ENCODE measurements at regions not wholly inside any gene's neighbourhood (a gene's known extent, or its start where the extent isn't known, plus 50 kb on each side); places are given as distances from the start of the nearest gene placed in this dataset.

DNA sequence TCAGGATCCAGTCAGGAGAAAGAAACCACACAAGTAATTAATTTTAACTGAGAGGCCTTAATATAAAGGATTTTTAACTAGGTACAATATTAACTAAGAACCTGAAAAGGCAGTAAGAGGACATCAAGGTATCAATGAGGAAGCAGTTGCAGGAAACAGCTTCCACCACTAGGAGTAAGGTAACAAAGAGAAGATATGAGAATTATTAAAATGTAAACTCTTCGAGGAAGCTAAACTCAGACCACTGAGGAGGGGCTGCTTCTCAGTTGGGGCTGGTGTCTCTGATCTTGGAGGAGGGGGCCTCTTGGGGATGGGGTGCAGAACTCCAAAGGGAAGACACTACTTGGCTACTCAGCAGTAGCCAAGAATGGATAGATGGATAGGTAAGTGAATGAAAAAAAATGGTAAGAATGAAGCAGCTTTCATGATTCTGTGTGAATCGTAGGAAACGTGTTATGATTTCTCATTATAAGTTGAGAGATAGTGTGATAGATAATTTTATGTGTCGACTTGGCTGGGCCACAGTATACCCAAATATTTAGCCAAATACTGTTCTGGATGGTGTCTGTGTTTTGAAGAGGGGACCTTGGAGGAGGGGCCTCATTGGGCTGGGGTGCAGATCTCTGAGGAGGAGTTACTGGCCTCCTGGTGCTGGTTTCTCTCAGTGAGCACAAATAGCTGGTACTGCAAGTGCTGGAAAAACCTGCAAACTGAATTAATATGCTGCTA, 547.7 kb upstream of the LRRTM1 start:
- in situ Hi-C loops (cut with MboI; ENCODE audit: low pct_unique_long_range_greater_than_20kb, low sequenced_read_pairs, unreplicated experiment) = no loop called here
- TF ChIP-seq, protein P1, sequence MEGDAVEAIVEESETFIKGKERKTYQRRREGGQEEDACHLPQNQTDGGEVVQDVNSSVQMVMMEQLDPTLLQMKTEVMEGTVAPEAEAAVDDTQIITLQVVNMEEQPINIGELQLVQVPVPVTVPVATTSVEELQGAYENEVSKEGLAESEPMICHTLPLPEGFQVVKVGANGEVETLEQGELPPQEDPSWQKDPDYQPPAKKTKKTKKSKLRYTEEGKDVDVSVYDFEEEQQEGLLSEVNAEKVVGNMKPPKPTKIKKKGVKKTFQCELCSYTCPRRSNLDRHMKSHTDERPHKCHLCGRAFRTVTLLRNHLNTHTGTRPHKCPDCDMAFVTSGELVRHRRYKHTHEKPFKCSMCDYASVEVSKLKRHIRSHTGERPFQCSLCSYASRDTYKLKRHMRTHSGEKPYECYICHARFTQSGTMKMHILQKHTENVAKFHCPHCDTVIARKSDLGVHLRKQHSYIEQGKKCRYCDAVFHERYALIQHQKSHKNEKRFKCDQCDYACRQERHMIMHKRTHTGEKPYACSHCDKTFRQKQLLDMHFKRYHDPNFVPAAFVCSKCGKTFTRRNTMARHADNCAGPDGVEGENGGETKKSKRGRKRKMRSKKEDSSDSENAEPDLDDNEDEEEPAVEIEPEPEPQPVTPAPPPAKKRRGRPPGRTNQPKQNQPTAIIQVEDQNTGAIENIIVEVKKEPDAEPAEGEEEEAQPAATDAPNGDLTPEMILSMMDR (IDR thresholded peaks at IDR 0.05; ENCODE audit: extremely low read depth, insufficient read depth, missing control alignments) = no peak
- no peak for DNase-seq (ENCODE audit: low spot score)

DNA sequence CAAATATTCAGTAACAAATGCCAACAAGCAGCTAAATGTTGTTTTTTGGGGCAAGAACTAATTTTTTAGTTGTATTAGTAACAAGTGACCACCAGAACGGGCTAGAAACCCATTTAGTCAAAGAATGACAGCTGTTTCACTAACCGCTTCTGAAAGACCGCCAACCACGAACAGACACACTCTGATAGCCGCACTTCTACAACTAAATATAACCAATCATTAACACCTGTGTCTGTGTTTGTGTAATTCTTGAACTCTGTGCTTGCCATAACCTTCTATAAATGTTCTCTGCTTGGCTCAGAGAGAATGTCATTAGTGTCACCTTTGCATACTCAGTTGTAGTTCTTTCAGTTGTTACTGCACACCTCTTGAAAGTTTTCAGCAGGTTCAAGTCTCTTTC, 526.3 kb upstream of the LRRTM1 start:
- in situ Hi-C loops (cut with MboI; ENCODE audit: low pct_unique_long_range_greater_than_20kb, low sequenced_read_pairs, unreplicated experiment) = no loop called here
- peak; percentile 34 for DNase-seq (ENCODE audit: low spot score)

DNA sequence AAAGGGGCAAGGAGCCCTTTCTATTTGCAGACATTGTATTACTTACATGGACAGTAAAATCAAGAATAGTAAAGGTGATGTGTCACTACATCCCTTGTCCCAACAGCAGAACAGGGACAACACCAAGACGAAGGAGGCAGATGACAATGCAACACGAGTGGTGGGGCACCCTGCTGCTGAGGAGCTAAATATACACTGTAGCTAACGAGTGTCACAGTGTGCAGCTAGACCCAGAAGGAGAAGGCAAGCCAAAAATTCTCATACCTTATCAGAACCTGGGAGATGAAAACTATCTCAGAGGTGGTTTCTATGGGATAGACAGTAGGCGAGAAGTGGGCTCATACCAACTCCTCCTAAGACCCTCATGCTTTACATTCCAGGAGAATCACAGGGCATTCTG, 518.4 kb upstream of the LRRTM1 start:
- DNase-seq (ENCODE audit: low spot score) = no peak
- in situ Hi-C loops (cut with MboI; ENCODE audit: low pct_unique_long_range_greater_than_20kb, low sequenced_read_pairs, unreplicated experiment) = no loop called here
- TF ChIP-seq, protein P1 (IDR thresholded peaks at IDR 0.05; ENCODE audit: extremely low read depth, insufficient read depth, missing control alignments) = no peak

More for the DNA sequence above, 526.3 kb upstream of the LRRTM1 start:
- TF ChIP-seq, protein P1 (IDR thresholded peaks at IDR 0.05; ENCODE audit: extremely low read depth, insufficient read depth, missing control alignments) = no peak

DNA sequence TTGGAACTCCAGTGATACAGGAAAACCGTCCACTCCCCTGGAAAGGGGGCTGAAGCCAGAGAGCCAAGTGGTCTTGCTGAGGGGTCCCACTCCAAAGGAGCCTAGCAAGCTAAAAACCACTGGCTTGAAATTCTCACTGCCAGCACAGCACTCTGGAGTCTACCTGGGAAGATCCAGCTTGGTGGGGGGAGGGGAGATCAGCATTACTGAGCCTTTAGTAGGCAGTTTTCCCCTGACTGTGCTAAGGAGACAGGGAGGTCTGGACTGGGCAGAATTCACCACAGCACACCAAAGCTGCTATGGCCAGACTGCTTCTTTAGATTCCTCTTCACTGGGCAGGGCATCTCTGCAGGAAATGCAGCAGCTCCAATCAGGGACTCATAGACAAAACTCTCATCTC, 510.7 kb upstream of the LRRTM1 start:
- in situ Hi-C loops (cut with MboI; ENCODE audit: low pct_unique_long_range_greater_than_20kb, low sequenced_read_pairs, unreplicated experiment) = no loop called here
- DNase-seq (ENCODE audit: low spot score) = no peak
- TF ChIP-seq, protein P1 (IDR thresholded peaks at IDR 0.05; ENCODE audit: extremely low read depth, insufficient read depth, missing control alignments) = no peak

DNA sequence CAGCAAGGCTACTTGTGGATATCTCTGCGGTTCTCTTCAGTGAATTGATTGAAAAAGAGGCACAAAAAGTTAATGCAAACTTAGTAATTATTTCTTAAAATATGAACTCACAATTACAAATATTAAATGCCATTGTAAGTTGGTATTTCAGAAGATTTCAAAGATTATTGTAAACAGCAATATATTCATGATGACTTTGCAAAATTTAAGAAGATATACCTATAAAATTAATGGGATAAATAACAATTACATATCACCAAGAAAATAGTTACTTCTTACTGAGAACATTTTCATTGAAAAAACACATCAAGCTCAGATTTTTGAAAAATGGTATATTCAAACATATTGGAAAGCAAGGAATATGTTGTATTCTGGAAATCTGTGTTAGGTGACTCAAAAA, 482.0 kb upstream of the LRRTM1 start:
- TF ChIP-seq, protein P1 (IDR thresholded peaks at IDR 0.05; ENCODE audit: extremely low read depth, insufficient read depth, missing control alignments) = no peak

DNA sequence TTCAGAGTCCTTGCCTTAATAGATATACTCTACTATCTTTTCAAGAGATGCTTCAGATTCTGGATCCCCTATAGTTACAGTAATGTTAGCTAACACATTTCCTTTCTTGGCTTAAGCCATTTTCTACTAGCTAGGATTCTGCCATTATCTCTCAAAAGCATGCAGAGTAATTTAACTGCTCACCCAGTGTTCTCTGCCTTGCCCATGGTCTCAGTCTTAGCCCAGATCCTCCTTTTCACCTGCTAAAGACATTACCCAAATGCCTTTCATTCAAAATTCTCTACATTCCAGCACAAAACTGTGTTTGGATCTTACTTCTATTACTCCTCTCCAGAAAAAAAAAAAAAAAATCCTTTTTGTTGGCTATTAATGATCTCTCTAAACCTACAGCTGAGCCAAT, 474.2 kb upstream of the LRRTM1 start:
- TF ChIP-seq, protein P1 (IDR thresholded peaks at IDR 0.05; ENCODE audit: extremely low read depth, insufficient read depth, missing control alignments) = no peak
- in situ Hi-C loops (cut with MboI; ENCODE audit: low pct_unique_long_range_greater_than_20kb, low sequenced_read_pairs, unreplicated experiment) = no loop called here
- DNase-seq (ENCODE audit: low spot score) = no peak

More for the DNA sequence above, 482.0 kb upstream of the LRRTM1 start:
- in situ Hi-C loops (cut with MboI; ENCODE audit: low pct_unique_long_range_greater_than_20kb, low sequenced_read_pairs, unreplicated experiment) = no loop called here
- no peak for DNase-seq (ENCODE audit: low spot score)

All from GM13977 (cell line).